ENCODE measurements at regions not wholly inside any gene's neighbourhood (a gene's known extent, or its start where the extent isn't known, plus 50 kb on each side); places are given as distances from the start of the nearest gene placed in this dataset.

DNA sequence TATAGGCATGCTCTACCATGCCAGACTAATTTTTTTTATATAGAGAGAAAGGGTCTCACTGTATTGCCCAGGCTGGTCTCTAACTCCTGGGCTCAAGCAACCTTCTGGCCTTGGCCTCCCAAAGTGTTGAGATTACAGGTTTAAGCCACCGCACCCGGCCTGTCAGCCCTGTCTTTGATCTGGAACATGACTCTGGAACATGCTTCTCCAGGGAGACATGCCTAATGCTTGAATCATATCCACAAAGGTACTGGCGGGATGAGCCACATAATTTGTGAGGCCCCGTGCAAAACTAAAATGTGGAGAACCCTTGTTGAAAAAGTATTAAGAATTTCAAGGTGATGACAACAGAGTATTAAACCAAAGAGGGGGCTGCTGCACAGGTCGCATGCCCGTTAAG is 282.8 kb downstream of the ARHGAP12 start:
- no peaks in the 10 kb centered on the region for H3K36me3 Mint-ChIP-seq (ENCODE audit: unreplicated experiment)
- H3K4me3 Mint-ChIP-seq (ENCODE audit: unreplicated experiment): no peak overlapping the region
- H3K9me3 Mint-ChIP-seq (ENCODE audit: unreplicated experiment): peaks cover 3% of the 10 kb centered on the region
- DNase-seq (ENCODE audit: extremely low spot score, unreplicated experiment): no peak
- peaks cover 29% of the 10 kb centered on the region for H3K4me1 Mint-ChIP-seq (ENCODE audit: unreplicated experiment)
- H3K27ac Mint-ChIP-seq (ENCODE audit: unreplicated experiment): no peak overlapping the region
- no peaks in the 10 kb centered on the region for H3K27me3 Mint-ChIP-seq (ENCODE audit: unreplicated experiment)
- TF ChIP-seq, protein P1, sequence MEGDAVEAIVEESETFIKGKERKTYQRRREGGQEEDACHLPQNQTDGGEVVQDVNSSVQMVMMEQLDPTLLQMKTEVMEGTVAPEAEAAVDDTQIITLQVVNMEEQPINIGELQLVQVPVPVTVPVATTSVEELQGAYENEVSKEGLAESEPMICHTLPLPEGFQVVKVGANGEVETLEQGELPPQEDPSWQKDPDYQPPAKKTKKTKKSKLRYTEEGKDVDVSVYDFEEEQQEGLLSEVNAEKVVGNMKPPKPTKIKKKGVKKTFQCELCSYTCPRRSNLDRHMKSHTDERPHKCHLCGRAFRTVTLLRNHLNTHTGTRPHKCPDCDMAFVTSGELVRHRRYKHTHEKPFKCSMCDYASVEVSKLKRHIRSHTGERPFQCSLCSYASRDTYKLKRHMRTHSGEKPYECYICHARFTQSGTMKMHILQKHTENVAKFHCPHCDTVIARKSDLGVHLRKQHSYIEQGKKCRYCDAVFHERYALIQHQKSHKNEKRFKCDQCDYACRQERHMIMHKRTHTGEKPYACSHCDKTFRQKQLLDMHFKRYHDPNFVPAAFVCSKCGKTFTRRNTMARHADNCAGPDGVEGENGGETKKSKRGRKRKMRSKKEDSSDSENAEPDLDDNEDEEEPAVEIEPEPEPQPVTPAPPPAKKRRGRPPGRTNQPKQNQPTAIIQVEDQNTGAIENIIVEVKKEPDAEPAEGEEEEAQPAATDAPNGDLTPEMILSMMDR (IDR thresholded peaks at IDR 0.05): no peak

DNA sequence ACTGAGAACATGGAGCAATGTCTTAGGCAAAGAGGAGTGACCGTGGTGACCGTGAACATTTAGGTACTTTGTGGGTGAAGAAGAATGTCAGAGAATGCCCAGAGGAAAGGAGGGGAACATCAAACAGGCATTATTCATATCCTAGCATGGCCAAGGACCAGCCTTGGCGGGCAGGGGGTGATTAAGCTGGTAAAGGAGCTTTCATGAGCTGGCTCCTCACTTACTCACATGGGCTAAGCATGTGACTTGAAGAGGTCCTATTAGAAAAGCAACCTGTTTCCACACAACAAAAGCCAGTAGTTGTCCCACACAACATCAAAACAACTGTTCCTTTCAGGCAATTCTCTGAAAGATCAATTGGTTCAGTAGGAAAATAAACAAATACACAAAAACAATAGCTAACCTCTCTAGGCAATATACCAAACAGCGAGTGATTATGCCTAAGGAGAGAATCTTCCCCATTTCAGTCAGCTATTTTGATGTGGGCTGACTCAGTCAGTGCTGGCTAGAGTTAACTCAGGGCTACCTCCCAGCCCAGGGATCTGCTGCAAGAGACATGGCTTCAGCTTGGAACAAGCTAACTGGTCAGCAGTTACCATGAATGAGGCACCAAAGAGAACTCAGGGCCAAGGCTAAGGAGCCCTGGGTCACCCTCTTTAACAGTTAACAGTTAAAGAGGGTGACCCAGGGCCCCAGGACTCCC is 283.5 kb downstream of the ARHGAP12 start:
- no peaks in the 10 kb centered on the region for H3K36me3 Mint-ChIP-seq (ENCODE audit: unreplicated experiment)
- DNase-seq (ENCODE audit: extremely low spot score, unreplicated experiment): no peak
- H3K27ac Mint-ChIP-seq (ENCODE audit: unreplicated experiment): no peak overlapping the region
- TF ChIP-seq, protein P1 (IDR thresholded peaks at IDR 0.05): no peak
- peaks cover 3% of the 10 kb centered on the region for H3K9me3 Mint-ChIP-seq (ENCODE audit: unreplicated experiment)
- peaks cover 22% of the 10 kb centered on the region for H3K4me1 Mint-ChIP-seq (ENCODE audit: unreplicated experiment)
- H3K4me3 Mint-ChIP-seq (ENCODE audit: unreplicated experiment): no peak overlapping the region
- H3K27me3 Mint-ChIP-seq (ENCODE audit: unreplicated experiment): no peaks in the 10 kb centered on the region

GRCh38 chr10:31642281-31642680 is 286.4 kb downstream of the ARHGAP12 start:
- Mint-ChIP-seq H3K27ac (ENCODE audit: unreplicated experiment) (no peak overlapping the region), H3K27me3 (ENCODE audit: unreplicated experiment) (no peaks in the 10 kb centered on the region), H3K36me3 (ENCODE audit: unreplicated experiment) (no peaks in the 10 kb centered on the region), H3K4me3 (ENCODE audit: unreplicated experiment) (no peak overlapping the region), H3K9me3 (ENCODE audit: unreplicated experiment) (no peaks in the 10 kb centered on the region), H3K4me1 (ENCODE audit: unreplicated experiment) (no peaks in the 10 kb centered on the region)
- TF ChIP-seq, protein P1 (IDR thresholded peaks at IDR 0.05): no peak
- DNase-seq (ENCODE audit: extremely low spot score, unreplicated experiment): no peak

- Mint-ChIP-seq H3K4me1 (ENCODE audit: unreplicated experiment) (no peaks in the 10 kb centered on the region), H3K9me3 (ENCODE audit: unreplicated experiment) (peaks cover 7% of the 10 kb centered on the region), H3K4me3 (ENCODE audit: unreplicated experiment) (no peak overlapping the region), H3K36me3 (ENCODE audit: unreplicated experiment) (no peaks in the 10 kb centered on the region), H3K27me3 (ENCODE audit: unreplicated experiment) (no peaks in the 10 kb centered on the region), H3K27ac (ENCODE audit: unreplicated experiment) (no peak overlapping the region)
- DNase-seq (ENCODE audit: extremely low spot score, unreplicated experiment): no peak
- TF ChIP-seq, protein P1 (IDR thresholded peaks at IDR 0.05): no peak
Observed at GRCh38 chr10:31635415-31636065, 293.1 kb downstream of the ARHGAP12 start.

GRCh38 chr10:31635009-31635408 is 293.6 kb downstream of the ARHGAP12 start:
- H3K27ac Mint-ChIP-seq (ENCODE audit: unreplicated experiment): no peak overlapping the region
- H3K4me3 Mint-ChIP-seq (ENCODE audit: unreplicated experiment): no peak overlapping the region
- no peaks in the 10 kb centered on the region for H3K27me3 Mint-ChIP-seq (ENCODE audit: unreplicated experiment)
- TF ChIP-seq, protein P1 (IDR thresholded peaks at IDR 0.05): no peak
- H3K36me3 Mint-ChIP-seq (ENCODE audit: unreplicated experiment): no peaks in the 10 kb centered on the region
- H3K4me1 Mint-ChIP-seq (ENCODE audit: unreplicated experiment): no peaks in the 10 kb centered on the region
- H3K9me3 Mint-ChIP-seq (ENCODE audit: unreplicated experiment): peaks cover 12% of the 10 kb centered on the region
- no peak for DNase-seq (ENCODE audit: extremely low spot score, unreplicated experiment)

Measured in osteocyte (in vitro differentiated cells).